Pancreas (tissue), 10 donors: ENCODE measurements at regions not wholly inside any gene's neighbourhood (a gene's known extent, or its start where the extent isn't known, plus 50 kb on each side); places are given as distances from the start of the nearest gene placed in this dataset.

Source experiments
- ATAC-seq, 4 donors: fragments of 200-7000 bp; cut with Tn5 transposase; one replicate each; pipeline versions ENCODE4 v1.8.0 to v1.9.1; 2020; ENCODE audit warnings: mild to moderate bottlenecking in 4 of 4, moderate library complexity in 4 of 4
- DNase-seq, 6 donors: peaks; one replicate each; pipeline ENCODE4 v3.0.0-alpha.2; 2020
- FAIRE-seq: peaks from 2 replicates; lab custom pipeline; 2012; peaks lifted over from hg19 to GRCh38; lab: Jason Lieb, UNC
- H3K27ac ChIP-seq, 4 donors: fragments of 200-600 bp; sonication (generic); 1 replicate in 3 of 4; 2 replicates in 1 of 4; pipeline versions ENCODE4 v1.5.0 to v1.8.0; 2020
- H3K27me3 ChIP-seq, 4 donors: fragments of 200-600 bp; one replicate each; pipeline ENCODE4 v1.8.0; 2021
- H3K36me3 ChIP-seq, 3 donors: fragments of 200-600 bp; sonication (generic) in 1 of 3; one replicate each; pipeline versions ENCODE4 v1.5.0 to v1.8.0; 2020 to 2021
- H3K4me1 ChIP-seq, 3 donors: fragments of 200-600 bp; one replicate each; pipeline ENCODE4 v1.8.0; 2021
- H3K4me3 ChIP-seq, 4 donors: fragments of 200-600 bp; sonication (generic) in 2 of 4; one replicate each; pipeline versions ENCODE4 v1.5.0 to v1.8.0; 2020 to 2021
- H3K9me3 ChIP-seq, 4 donors: fragments of 200-600 bp; one replicate each; pipeline ENCODE4 v1.8.0; 2021
- CTCF ChIP-seq, 4 donors: fragments of 200-600 bp; sonication (generic) in 3 of 4; IDR thresholded peaks; one replicate each; pipeline versions ENCODE4 v1.5.0 to v1.8.0; 2021; ENCODE audit warnings: antibody characterized with exemption in 4 of 4
- WGBS, 2 donors: extraction: QIAGEN DNeasy Blood & Tissue Kit; methylation state at CpG; one replicate each; pipeline ENCODE4 v1.1.7; 2013; 5-methylcytosine and 5-hydroxymethylcytosine counted together
- intact Hi-C, 3 donors: fragments of 100-400 bp; cut with DNase I; formaldehyde crosslinking; loops; one replicate each; pipeline versions ENCODE4 v1.11.1 to v1.14.2; 2022
- donor health status: healthy with polysubstance abuse.
- donor health status: DM: no; HTN: no; CAD: no; lungs with moderate emphysema.
- donor health status: DM: no; HTN: no; CAD: no.
- donor health status: control.
- donor health status: control.
- donor health status: Bipolar disorder and iron deficiency.
- donor health status: DM: yes; HTN: yes; CAD: no.
- donor health status: DM: no; HTN: no; CAD: no.
- donor health status: DM: no; HTN: no; CAD: no.
- donor health status: DM: yes; HTN: yes; CAD: no.

GRCh38 chr7:136601772-136602171 lies 266.7 kb upstream of the CHRM2 start:
- Histone ChIP-seq H3K27ac (no peak overlapping the region), H3K4me3 (no peak overlapping the region), H3K4me1 (no peaks in the 10 kb centered on the region), H3K27me3 (no peaks in the 10 kb centered on the region), H3K9me3 (no peaks in the 10 kb centered on the region), H3K36me3 (no peaks in the 10 kb centered on the region)
- ATAC-seq (no peak), DNase-seq (no peak), FAIRE-seq (no peak)
- 42 to 49% methylated on average over 2 of the region's 2 CpGs for WGBS, 2 donors
- intact Hi-C loops = no loop called here
- TF ChIP-seq CTCF (IDR thresholded peaks at IDR 0.05) = no peak

DNA sequence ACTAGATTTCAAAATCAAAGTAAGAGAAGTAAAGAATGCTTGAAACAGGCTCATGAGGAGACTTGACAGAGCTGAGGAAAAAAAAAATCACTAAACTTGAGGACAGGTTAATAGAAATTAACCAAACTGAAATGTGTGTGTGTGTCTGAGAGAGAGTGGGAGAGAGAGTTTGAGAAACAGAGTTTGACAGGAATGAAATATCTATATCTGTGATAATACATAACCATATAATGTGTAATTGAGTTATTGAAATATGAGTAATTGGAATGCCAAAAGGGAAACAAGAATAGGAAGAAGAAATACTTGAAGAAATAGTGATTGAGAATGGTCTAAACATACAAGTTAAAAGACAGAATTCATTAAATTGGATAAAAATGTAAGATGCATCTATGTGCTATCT lies 268.0 kb upstream of the CHRM2 start:
- TF ChIP-seq CTCF (IDR thresholded peaks at IDR 0.05) = no peak
- no peak overlapping the region for H3K27ac ChIP-seq
- no peaks in the 10 kb centered on the region for H3K36me3 ChIP-seq
- ATAC-seq (no peak), DNase-seq (no peak), FAIRE-seq (no peak)
- intact Hi-C loops = no loop called here
- no peaks in the 10 kb centered on the region for H3K9me3 ChIP-seq
- H3K4me1 ChIP-seq = no peaks in the 10 kb centered on the region
- no peaks in the 10 kb centered on the region for H3K27me3 ChIP-seq
- no peak overlapping the region for H3K4me3 ChIP-seq

GRCh38 chr7:136594739-136595144 lies 273.7 kb upstream of the CHRM2 start:
- Histone ChIP-seq H3K27ac (no peak overlapping the region), H3K4me1 (no peaks in the 10 kb centered on the region), H3K9me3 (no peaks in the 10 kb centered on the region), H3K36me3 (no peaks in the 10 kb centered on the region), H3K4me3 (no peak overlapping the region), H3K27me3 (no peaks in the 10 kb centered on the region)
- 73 to 74% methylated on average over 1 of the region's 1 CpG for WGBS, 2 donors
- DNase-seq = no peak
- intact Hi-C loops = no loop called here
- FAIRE-seq = no peak
- no peak for ATAC-seq
- TF ChIP-seq CTCF (IDR thresholded peaks at IDR 0.05) = no peak

- 61 to 75% methylated on average over 2 of the region's 2 CpGs for WGBS, 2 donors
- Histone ChIP-seq H3K27me3 (no peaks in the 10 kb centered on the region), H3K27ac (no peak overlapping the region), H3K36me3 (no peaks in the 10 kb centered on the region), H3K9me3 (no peaks in the 10 kb centered on the region), H3K4me1 (no peaks in the 10 kb centered on the region), H3K4me3 (no peak overlapping the region)
- DNase-seq = no peak
- ATAC-seq = no peak
- intact Hi-C loops = no loop called here
- no peak for TF ChIP-seq CTCF (IDR thresholded peaks at IDR 0.05)
- no peak for FAIRE-seq
Observed at GRCh38 chr7:136588216-136588615, 280.2 kb upstream of the CHRM2 start.

- Histone ChIP-seq H3K9me3 (no peaks in the 10 kb centered on the region), H3K4me3 (no peak overlapping the region), H3K4me1 (no peaks in the 10 kb centered on the region), H3K27me3 (no peaks in the 10 kb centered on the region), H3K36me3 (no peaks in the 10 kb centered on the region), H3K27ac (no peak overlapping the region)
- WGBS, 2 donors = 52 to 55% methylated on average over 2 of the region's 2 CpGs
- intact Hi-C loops = no loop called here
- DNase-seq (no peak), FAIRE-seq (no peak), ATAC-seq (no peak)
- TF ChIP-seq CTCF (IDR thresholded peaks at IDR 0.05) = no peak
Observed at GRCh38 chr7:136585954-136586670, 282.3 kb upstream of the CHRM2 start.
